ENCODE measurements at regions not wholly inside any gene's neighbourhood (a gene's known extent, or its start where the extent isn't known, plus 50 kb on each side); places are given as distances from the start of the nearest gene placed in this dataset.

DNA sequence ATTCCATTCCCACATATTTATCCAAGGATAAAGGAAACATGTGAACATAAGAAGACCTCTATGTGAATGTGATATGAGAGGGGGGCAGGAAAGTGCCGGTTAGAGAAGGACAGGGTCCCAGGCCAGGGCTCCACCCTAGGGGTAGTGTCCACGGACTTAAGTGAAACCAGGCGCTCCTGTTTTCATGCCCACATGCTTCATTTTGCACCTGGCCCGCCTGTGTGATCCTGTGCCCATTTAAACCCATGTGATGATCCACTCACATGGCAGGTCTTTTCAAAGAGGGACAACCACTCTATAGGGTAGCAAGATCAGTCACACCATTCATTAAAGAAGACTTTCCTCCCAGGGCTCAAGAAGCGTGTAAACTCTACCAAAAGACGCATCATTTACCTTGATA is 865.3 kb upstream of the GJE1 start:
- no peak for DNase-seq

DNA sequence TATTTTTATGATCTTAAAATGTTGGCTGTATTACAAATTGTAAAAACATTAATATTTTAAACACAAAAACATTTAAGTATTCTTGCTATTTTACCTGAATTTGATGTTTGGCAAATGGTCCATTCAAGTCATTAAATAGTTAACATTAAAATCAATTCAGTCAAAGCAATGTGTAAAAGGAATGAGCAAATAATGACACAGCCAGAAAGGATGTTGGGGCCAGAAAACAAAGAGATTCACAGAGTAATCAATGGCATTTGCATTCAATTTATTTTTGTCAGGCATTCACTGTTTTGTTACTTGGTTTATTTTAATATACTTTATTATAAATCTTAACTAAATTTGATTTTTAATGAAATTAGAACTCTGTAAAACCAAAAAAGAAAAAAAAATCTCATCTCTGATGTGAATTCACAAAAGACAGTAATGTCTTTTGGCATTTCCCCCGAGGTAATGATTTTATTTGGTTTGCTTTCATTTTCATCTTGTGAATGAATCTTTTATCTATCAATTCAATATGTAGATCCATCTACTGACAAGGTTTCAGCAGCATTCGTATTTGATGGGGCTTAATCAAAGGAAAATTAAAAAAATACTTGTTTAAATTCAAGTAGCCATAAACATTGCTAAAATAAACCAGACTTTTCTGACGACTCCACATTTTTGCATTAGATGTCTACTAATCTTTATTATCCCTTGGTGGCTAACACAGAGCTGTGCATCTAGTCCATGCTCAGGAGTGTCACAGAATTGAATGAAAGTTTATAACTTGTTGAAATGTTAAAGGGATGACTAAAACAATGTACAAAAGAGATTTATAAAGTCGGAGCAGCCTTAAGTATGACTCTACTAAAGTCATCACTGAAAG is 866.7 kb upstream of the GJE1 start:
- DNase-seq = no peak

DNA sequence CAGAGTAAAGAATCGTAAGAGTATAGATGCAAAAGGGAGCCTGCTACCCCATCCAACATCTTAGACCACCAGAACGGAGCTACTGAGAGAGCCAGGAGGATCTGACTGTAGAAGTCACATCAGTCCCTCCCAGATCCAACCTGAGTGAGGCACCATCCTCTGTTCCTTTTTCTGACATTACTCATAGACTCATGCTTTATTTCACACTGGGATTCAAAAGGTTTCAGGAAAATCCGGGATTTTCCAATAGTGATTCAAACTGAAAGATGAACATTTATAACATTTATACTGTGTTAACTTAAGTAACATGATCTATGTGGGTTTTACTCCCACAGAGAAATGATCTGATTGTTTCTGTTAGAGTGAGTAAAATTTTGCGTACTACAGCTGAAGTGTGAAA is 868.6 kb upstream of the GJE1 start:
- no peak for DNase-seq

DNA sequence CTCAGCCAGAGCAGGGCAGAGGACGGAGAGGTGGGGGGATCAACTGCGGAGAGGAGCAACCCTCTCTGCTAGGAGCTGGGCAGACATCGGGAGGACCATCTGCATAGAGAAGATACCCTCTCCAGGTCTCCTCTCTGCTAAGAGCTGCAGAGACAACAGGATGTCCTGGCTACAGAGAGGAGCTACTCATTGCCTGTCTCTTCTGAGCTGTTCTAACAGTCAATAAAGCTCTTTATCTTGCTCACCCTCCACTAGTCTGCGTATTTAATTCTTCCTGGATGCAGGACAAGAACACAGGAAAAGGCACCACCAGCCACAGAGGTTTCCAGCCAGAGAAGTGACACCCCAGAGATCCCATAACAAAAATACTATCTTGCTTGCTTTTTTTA is 871.1 kb upstream of the GJE1 start:
- no peak for DNase-seq

DNA sequence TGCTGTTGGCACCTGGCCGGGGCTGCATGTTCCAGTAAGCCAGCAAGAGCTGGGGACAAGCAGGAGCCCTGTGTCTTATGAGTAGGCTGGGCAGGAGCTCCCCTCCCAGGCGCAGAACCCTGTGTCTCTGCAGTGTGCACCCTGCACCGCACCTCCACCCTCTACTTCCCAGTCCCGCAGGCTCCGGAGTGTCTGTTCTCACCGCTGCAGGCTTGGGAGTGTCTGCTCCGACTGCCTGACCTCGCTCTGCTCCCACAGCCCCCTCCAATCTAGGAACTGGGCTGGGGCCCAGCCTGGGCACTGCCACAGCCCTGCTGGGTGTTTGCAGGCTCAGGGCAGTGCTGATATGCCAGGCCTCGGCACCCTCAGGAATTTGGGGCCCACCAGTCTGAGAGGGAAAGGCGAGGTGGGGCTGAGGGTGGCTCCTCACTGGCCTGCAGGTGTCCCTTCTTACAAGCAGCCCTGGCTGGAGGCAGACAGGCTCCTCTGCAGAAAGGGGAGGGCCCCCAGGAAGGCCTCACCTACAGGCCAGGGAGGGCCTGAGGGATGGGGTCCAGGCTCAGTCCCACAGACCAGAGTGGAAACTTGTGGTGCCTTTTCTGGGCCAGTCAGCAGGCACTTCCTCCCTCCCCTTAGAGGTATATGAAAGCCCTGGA is 871.6 kb upstream of the GJE1 start:
- DNase-seq = no peak

DNA sequence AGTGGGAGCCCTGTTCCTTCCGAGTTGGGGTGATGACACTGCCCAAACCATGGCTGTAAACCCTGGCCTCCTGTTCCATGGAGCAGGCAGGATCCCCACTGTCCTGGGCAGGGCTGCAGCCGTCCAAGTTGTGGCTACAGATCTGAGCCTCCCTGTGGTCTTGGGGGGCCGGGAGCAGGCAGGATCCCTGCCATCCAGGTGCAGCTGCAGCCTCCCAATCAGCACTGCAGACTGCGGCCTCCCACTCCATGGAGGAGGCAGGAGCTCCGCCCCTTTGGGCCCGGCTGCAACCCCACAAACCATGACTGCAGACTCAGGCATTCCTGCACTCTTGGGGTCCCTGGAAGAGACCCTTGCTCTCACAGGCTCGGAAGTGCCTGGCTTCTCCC is 872.1 kb upstream of the GJE1 start:
- no peak for DNase-seq

DNA sequence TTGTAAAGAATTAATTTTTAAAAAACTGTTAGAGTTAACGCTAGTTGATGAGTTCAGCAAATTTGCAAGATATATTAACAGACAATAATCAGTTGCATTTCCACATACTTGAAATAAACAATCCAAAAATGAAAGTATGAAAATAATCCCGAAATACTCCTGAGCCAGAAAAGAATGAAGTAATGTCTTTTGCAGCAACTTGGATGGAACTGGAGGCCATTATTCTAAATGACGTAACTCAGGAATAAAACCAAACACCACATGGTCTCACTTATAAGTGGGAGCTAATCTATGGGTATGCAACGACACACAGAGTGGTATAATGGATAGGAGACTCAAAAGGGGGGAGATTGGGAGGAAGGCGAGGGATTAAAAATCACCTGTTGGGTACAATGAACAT is 872.9 kb upstream of the GJE1 start:
- no peak for DNase-seq

DNA sequence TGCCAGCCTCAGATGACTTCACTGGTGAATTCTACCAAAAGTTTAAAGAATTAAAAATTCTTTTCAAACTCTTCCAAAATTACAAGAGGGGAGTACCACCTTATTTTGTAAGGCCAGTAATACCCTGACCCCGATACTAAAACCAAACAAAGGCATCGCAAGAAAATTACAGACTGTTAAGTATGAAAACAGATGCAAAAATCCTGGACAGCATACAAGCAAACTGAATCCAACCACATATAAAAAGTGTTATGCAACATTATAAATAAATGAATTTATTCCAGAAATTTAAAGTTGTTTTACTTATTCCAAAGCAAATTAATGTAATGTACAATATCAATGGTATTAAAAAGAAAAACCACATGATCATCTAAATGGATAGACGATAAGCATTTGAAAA is 873.6 kb upstream of the GJE1 start:
- no peak for DNase-seq

DNA sequence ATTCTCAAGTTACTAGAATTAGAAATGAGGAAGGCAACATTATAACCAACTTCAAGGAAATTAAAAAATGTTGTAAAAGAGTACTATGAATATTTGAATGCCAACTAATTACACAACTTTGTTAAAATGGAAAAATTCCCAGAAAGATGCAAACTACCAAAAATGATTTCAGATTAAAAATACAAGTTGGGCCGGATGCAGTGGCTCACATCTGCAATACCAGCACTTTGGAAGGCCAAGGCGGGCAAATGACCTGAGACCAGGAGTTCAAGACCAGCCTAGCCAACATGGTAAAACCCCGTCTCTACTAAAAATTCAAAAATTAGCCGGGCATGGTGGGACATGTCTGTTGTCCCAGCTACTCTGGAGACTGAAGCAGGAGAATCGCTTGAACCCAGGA is 874.2 kb upstream of the GJE1 start:
- DNase-seq = no peak

DNA sequence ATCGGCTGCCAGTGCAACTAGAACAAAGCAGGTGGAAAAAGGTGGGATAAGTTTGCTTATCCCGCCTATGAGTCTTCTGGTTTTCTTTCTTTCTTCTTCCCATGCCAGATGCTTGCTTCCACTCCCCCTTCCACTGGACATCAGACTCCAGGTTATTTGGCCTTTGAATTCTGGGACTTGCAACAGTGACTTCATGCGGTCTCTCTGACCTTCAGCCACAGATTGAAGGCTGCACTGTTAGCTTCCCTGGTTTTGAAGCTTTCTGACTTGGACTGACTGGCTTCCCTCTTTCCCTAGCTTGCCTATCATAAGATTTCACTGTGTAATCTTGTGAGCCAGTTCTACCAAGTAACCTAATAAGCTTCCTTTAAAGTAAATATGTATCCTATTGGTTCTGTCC is 878.4 kb upstream of the GJE1 start:
- no peak for DNase-seq

DNA sequence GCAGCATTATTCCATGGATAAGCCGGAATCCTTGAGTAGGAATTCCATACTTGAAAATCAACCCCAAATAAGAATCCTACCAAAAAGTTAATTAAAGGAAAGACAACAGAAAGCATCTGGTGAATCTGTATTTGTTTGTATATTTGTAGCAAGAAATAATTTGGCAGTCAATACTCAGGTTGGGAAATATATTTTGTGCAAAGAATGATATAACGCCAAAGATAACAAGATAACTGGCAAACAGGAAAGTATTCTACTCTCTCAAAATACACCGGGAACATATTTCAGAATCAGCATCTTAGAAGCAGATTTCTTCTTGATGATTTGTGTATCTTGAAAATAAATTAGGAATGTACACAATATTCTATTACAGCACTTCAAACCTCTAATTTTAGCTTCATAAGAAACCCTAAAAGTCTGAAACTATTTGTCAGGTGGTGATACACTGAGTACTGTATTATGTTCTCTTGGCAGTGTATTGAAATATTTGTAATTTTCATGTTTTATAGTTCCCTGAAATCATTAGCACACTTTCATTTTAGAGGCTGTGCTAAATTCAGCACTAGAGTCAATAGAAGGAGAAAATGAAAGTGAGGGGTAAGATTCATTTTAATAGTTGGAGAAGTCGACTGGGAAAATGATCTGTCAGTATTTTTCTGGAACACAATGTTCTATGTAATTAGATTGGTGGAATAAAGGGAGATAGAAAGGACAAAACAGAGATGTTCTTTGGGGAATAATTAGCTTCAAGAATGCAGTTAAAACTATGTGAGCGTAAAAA is 879.7 kb upstream of the GJE1 start:
- no peak for DNase-seq

DNA sequence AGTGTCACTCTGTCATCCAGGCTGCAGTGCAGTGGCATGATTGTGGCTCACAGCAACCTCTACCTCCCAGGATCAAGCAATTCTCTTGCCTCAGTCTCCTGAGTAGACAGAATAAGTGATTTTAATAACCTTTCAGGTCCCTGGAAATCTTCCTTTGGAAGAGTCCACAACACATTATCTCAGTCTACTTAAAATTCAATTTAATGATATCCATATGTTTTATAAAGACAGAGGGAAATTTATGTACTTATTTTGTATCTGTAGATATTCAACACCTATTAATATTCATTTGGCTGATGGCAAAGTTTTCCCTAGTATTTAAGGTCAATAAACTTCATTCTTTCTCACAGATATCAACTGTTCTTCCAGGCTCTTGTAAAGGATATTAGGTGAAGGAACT is 881.4 kb upstream of the GJE1 start:
- no peak for DNase-seq

DNA sequence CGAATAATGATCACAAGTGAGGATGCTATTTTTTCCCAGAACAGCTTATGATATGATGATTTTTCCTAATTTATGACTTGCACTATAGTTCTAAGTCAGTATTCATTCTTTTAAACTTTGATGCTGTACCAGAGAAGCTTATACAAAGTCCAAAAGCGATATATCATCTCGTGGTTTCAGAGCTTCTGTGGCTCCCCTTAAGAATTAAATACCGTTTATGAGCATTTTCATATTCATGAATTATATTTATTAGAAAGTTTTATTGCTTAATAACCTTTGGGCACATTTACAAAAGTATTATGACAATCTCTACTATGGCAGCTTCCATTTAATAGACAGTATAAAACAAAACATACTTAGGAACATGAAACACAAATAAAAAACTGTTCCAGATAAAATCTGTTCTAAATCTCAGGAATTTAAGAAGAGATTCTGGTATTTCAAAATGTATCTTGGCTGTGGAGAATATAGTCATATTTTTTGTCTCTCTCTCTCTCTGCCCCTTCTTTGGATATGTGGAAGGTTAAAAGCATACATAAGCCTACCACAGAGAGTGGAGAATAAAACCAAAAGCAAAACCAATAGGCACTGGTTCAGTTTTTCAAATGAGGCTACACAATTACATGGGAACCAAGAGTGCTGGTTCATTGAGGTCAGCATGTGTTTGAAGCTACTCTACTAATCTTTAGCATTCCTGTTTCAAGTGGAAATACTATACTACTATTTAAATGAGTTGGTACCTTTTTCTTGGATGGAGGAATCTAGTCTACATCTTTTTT is 884.5 kb upstream of the GJE1 start:
- DNase-seq = no peak

DNA sequence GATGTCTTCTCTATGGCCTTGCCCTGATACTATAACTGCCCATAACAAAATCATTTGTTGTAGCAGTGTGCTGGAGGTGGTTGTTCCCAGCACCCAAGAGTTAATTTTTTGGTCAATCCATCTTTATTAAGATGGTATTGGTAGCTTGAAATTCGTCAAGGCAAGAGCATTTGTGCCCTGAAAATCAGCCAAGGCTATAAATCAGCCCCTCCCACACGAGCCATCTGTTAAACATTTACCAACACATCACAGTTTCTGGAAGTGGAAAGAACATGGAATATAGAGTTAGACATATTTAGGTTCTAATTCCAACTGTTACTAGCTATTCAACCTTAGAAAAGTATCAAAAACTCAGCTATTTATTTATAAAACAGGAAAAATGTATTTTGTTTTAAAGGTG is 888.4 kb upstream of the GJE1 start:
- DNase-seq = no peak

DNA sequence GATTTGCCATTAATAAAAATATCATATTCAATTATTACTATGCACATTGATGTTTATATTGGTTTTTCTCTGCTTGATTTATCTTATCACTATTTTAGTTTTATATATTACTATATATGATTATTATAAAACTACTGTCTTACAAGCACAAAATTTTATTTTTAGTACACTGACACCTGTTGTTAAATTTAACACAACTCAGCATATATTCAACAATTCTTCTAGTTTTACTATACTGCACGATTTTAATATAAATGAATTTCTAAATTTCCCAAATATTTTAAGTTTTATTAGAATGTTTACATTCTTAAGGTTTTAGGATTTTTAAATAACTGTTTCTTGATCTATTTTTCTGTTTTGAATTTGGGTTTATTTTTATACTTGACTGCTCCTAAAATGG is 889.8 kb upstream of the GJE1 start:
- DNase-seq = no peak

DNA sequence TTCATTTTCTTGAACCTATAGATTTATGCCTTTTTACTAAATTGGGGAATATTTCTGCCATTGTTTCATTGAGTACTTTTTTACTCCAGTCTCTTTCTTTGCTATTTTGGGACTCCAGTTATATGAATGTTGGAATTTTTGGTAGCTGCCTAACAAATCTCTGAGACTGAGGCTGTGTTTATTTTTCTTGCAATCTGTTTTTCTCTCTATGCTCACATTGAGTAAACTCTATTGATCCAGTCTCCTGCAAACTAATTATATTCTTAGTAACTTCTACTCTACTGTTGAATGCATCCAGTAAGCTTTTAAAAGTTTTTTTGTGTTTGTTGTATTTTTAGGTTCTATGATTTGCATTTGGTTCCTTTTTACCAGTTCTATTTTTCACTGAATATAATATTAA is 903.4 kb upstream of the GJE1 start:
- no peak for DNase-seq

DNA sequence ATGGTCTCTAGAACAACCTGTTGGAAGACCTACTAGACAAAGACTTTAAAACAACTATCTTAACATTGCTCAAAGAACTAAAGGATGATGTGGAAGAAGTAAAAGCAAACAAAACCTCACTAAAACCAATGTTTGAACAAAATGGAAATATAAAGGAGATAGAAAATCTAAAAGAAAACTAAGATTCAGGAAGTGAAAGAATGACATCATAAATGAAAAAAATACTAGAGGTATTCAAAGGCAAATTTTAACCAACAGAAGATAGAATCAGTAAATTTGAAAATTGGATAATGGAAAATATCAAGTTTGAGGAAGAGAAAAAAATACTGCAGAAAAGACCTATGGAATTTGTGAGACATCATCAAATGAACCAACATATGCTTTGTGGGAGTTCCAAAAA is 914.1 kb upstream of the GJE1 start:
- no peak for DNase-seq

DNA sequence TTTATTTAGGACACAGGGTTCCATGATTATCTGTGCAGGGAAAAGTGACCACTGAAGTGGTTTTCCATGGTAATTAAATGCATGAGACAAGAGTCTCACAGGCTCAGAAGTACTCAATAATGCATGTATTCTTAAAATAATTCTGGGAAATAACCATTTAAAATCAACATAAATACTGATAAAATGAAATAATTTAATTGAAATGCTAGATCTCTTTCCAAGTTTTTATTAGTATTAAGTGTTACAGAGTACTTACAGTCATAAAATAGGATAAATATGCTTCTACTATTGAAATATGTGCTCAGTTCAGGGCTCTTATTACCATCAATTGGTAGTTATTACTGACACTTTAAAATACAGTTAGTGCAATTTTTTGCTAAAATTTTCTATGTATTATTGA is 916.0 kb upstream of the GJE1 start:
- no peak for DNase-seq

DNA sequence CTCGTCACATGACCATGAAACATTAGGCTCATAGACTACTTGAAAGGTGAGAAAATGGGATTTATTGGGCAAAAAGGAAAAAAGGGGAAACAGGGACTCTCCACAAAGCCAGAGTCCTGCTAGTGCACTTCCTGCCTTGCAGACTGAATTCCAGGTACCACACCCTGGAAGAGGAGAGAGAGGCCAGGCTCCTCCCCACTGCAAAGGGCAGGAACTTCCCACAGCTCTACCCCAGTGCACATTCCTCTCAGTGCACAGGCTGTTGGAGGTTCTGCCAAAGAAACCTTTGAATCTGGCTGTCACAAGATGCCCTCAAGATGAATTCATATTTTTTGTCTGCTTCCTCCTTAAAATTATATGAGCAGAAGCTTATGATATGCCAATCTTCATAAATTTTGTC is 920.4 kb upstream of the GJE1 start:
- no peak for DNase-seq

DNA sequence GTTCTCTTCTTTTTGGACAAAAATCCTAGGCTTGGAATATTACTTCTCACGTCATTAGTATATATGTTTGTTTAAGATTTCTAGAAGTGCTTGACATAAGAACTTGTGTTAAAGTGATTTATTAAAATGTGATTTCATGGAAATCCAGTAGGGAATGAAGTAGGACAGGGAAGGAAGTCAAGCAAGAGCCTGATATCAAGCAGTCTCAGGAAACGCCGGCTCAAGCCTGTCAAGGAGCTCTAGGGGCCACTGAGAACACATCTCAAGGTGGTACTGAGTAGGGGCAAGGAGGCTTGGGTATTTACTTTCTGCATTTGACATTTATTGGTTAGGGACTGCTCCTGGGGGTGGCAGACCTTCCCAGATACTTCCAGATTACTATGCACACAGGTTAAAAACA is 920.9 kb upstream of the GJE1 start:
- DNase-seq = no peak

DNA sequence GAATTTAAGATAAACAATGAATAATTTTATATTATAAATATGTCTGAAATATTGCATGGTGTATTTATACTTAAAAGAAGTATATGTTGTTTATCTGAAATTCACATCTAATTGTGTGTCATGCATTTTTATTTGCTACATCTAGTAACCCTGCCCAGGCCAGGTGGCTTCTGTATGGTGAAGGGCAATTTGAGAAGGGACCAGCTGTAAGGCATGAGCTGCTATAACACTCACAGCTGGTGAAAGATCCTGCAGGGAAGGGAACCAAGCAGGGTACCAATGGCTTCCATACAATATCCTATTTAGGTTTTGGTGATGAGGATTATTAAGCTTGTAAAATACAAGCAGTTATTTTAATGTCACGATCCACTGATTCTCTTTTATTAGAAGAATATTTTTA is 921.8 kb upstream of the GJE1 start:
- peak; percentile 15 for DNase-seq

DNA sequence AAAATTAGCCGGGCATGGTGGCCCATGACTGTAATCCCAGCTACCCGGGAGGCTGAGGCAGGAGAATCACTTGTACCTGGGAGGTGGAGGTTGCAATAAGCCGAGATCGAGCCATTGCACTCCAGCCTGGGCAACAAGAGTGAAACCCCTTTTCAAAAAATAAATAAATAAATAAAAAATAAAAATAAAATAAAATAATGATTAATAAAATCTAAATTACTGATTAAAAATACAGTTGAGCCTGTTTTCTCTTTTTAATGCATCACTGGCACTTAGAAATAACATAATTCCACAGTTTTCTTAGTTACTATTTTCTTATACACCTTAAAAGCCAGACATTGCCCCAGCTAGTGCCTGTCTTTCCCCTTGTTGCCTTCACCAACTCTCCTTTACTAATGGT is 922.8 kb upstream of the GJE1 start:
- DNase-seq = no peak

DNA sequence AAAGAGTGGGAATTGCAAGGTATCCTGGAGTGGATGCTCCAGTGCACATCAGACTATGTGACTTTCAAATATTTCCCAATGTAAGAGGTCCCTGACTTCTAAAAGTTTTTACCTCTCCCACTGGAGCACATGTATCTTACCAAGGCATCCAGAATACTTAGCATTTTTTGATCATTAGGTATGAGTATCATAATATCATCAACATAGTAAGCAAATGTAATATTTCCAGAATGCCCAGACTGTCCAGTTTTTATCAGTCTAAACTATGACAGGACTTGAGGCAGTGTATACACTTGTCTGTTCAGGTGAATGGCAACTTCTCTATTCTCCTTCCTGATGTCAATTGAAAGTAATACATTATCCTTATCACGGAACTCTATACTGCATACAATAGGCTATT is 924.6 kb upstream of the GJE1 start:
- DNase-seq = no peak
